ENCODE measurements at regions not wholly inside any gene's neighbourhood (a gene's known extent, or its start where the extent isn't known, plus 50 kb on each side); places are given as distances from the start of the nearest gene placed in this dataset.

- H3K4me1 Mint-ChIP-seq = no peaks in the 10 kb centered on the region
- DNase-seq (no peak), ATAC-seq (replicated peaks) (no peak)
- no peak overlapping the region for H3K4me3 Mint-ChIP-seq
- no peaks in the 10 kb centered on the region for H3K27me3 Mint-ChIP-seq
- no peaks in the 10 kb centered on the region for H3K36me3 Mint-ChIP-seq
- H3K27ac Mint-ChIP-seq = no peak overlapping the region
- H3K9me3 Mint-ChIP-seq = no peaks in the 10 kb centered on the region
These were observed 70.0 kb upstream of the NR3C1 start for GRCh38 chr5:143473481-143473880.

GRCh38 chr5:143472576-143472975, 69.1 kb upstream of the NR3C1 start:
- H3K4me1 Mint-ChIP-seq = no peaks in the 10 kb centered on the region
- H3K9me3 Mint-ChIP-seq = no peaks in the 10 kb centered on the region
- H3K27ac Mint-ChIP-seq = no peak overlapping the region
- no peaks in the 10 kb centered on the region for H3K27me3 Mint-ChIP-seq
- DNase-seq (no peak), ATAC-seq (replicated peaks) (no peak)
- no peaks in the 10 kb centered on the region for H3K36me3 Mint-ChIP-seq
- no peak overlapping the region for H3K4me3 Mint-ChIP-seq

- Mint-ChIP-seq H3K4me1 (no peaks in the 10 kb centered on the region), H3K27ac (no peak overlapping the region), H3K4me3 (no peak overlapping the region), H3K9me3 (no peaks in the 10 kb centered on the region), H3K27me3 (no peaks in the 10 kb centered on the region), H3K36me3 (no peaks in the 10 kb centered on the region)
- ATAC-seq (replicated peaks) (no peak), DNase-seq (no peak)
These were observed 68.4 kb upstream of the NR3C1 start for GRCh38 chr5:143471666-143472464.

- DNase-seq (no peak), ATAC-seq (replicated peaks) (no peak)
- Mint-ChIP-seq H3K36me3 (no peaks in the 10 kb centered on the region), H3K4me3 (no peak overlapping the region), H3K4me1 (no peaks in the 10 kb centered on the region), H3K27me3 (no peaks in the 10 kb centered on the region), H3K27ac (no peak overlapping the region), H3K9me3 (no peaks in the 10 kb centered on the region)
These were observed 67.6 kb upstream of the NR3C1 start for GRCh38 chr5:143471041-143471509.

- Mint-ChIP-seq H3K27ac (no peak overlapping the region), H3K4me3 (no peak overlapping the region), H3K4me1 (no peaks in the 10 kb centered on the region), H3K9me3 (no peaks in the 10 kb centered on the region), H3K27me3 (no peaks in the 10 kb centered on the region), H3K36me3 (no peaks in the 10 kb centered on the region)
- ATAC-seq (replicated peaks) (no peak), DNase-seq (no peak)
These were observed 66.6 kb upstream of the NR3C1 start for GRCh38 chr5:143470120-143470519.

GRCh38 chr5:143469125-143469524, 65.6 kb upstream of the NR3C1 start:
- Mint-ChIP-seq H3K9me3 (no peaks in the 10 kb centered on the region), H3K36me3 (no peaks in the 10 kb centered on the region), H3K4me3 (no peak overlapping the region), H3K27me3 (no peaks in the 10 kb centered on the region), H3K27ac (no peak overlapping the region), H3K4me1 (no peaks in the 10 kb centered on the region)
- DNase-seq (no peak), ATAC-seq (replicated peaks) (no peak)

- Mint-ChIP-seq H3K4me3 (no peak overlapping the region), H3K27me3 (peaks cover 0 to 4% of the 10 kb centered on the region in 2 donors), H3K36me3 (no peaks in the 10 kb centered on the region), H3K4me1 (no peaks in the 10 kb centered on the region), H3K27ac (no peak overlapping the region), H3K9me3 (no peaks in the 10 kb centered on the region)
- ATAC-seq (replicated peaks) (no peak), DNase-seq (no peak)
These were observed 63.1 kb upstream of the NR3C1 start for GRCh38 chr5:143466632-143467031.

- Mint-ChIP-seq H3K36me3 (no peaks in the 10 kb centered on the region), H3K4me3 (no peak overlapping the region), H3K27me3 (peaks cover 0 to 4% of the 10 kb centered on the region in 2 donors), H3K27ac (no peak overlapping the region), H3K9me3 (no peaks in the 10 kb centered on the region), H3K4me1 (no peaks in the 10 kb centered on the region)
- DNase-seq (no peak), ATAC-seq (replicated peaks) (no peak)
These were observed 61.4 kb upstream of the NR3C1 start for GRCh38 chr5:143464723-143465490.

- DNase-seq = no peak
- Mint-ChIP-seq H3K27me3 (peaks cover 0 to 4% of the 10 kb centered on the region in 2 donors), H3K4me1 (no peaks in the 10 kb centered on the region), H3K4me3 (no peak overlapping the region), H3K9me3 (no peaks in the 10 kb centered on the region), H3K36me3 (no peaks in the 10 kb centered on the region), H3K27ac (no peak overlapping the region)
- no peak for ATAC-seq (replicated peaks)
These were observed 58.9 kb upstream of the NR3C1 start for GRCh38 chr5:143462431-143462830.

- H3K27ac Mint-ChIP-seq = no peak overlapping the region
- DNase-seq (no peak), ATAC-seq (replicated peaks) (no peak)
- peaks cover 5 to 7% of the 10 kb centered on the region in 2 donors for H3K4me1 Mint-ChIP-seq
- H3K27me3 Mint-ChIP-seq = peaks cover 0 to 4% of the 10 kb centered on the region in 2 donors
- H3K4me3 Mint-ChIP-seq = no peak overlapping the region
- H3K36me3 Mint-ChIP-seq = no peaks in the 10 kb centered on the region
- no peaks in the 10 kb centered on the region for H3K9me3 Mint-ChIP-seq
These were observed 55.9 kb upstream of the NR3C1 start for GRCh38 chr5:143459433-143459832.

- Mint-ChIP-seq H3K9me3 (no peaks in the 10 kb centered on the region), H3K4me3 (no peak overlapping the region), H3K36me3 (no peaks in the 10 kb centered on the region), H3K27ac (no peak overlapping the region), H3K27me3 (no peaks in the 10 kb centered on the region), H3K4me1 (peaks cover 10 to 16% of the 10 kb centered on the region in 2 donors)
- ATAC-seq (replicated peaks) = peak; percentile 34 to 36
- no peak for DNase-seq
These were observed 53.6 kb upstream of the NR3C1 start for GRCh38 chr5:143456952-143457547.

GRCh38 chr5:143454936-143455516, 51.5 kb upstream of the NR3C1 start:
- no peaks in the 10 kb centered on the region for H3K9me3 Mint-ChIP-seq
- ATAC-seq (replicated peaks) (no peak), DNase-seq (no peak)
- no peaks in the 10 kb centered on the region for H3K27me3 Mint-ChIP-seq
- no peaks in the 10 kb centered on the region for H3K36me3 Mint-ChIP-seq
- H3K4me1 Mint-ChIP-seq = peaks cover 10 to 16% of the 10 kb centered on the region in 2 donors
- H3K27ac Mint-ChIP-seq = no peak overlapping the region
- no peak overlapping the region for H3K4me3 Mint-ChIP-seq

- no peak overlapping the region for H3K4me3 Mint-ChIP-seq
- ATAC-seq (replicated peaks) (peak; percentile 63 to 70), DNase-seq (no peak)
- peaks cover 10 to 16% of the 10 kb centered on the region in 2 donors for H3K4me1 Mint-ChIP-seq
- H3K36me3 Mint-ChIP-seq = no peaks in the 10 kb centered on the region
- no peak overlapping the region for H3K27ac Mint-ChIP-seq
- H3K9me3 Mint-ChIP-seq = no peaks in the 10 kb centered on the region
- H3K27me3 Mint-ChIP-seq = no peaks in the 10 kb centered on the region
These were observed 50.2 kb upstream of the NR3C1 start for GRCh38 chr5:143453720-143454119.

Measured in stimulated activated naive B cell treated with anti-CD40 and anti-IgM and Interleukin-4, amounts not matched to agents 10 μg/mL and 1 μg/mL and 100 μg/mL, for 72 hours (primary cell).